Activated CD4-positive, alpha-beta T cell treated with anti-CD3 and anti-CD28 coated beads, Interleukin-2, amount 50 U/mL, for 4 hours (primary cell): ENCODE measurements at regions not wholly inside any gene's neighbourhood (a gene's known extent, or its start where the extent isn't known, plus 50 kb on each side); places are given as distances from the start of the nearest gene placed in this dataset.

Experiments
- DNase-seq, 2 experiments: peaks; one replicate each; pipeline ENCODE4 v3.0.0-alpha.2; 2020

GRCh38 chr1:193736507-193736906 is 550.1 kb upstream of the B3GALT2 start:
- DNase-seq: no peak

- DNase-seq: no peak
Measured at GRCh38 chr1:193733674-193734073, 547.3 kb upstream of the B3GALT2 start.

- DNase-seq: no peak
Measured at GRCh38 chr1:193730017-193730416, 543.6 kb upstream of the B3GALT2 start.

- no peak for DNase-seq
Measured at GRCh38 chr1:193729429-193729828, 543.0 kb upstream of the B3GALT2 start.

GRCh38 chr1:193727850-193728249 is 541.4 kb upstream of the B3GALT2 start:
- DNase-seq: no peak

- no peak for DNase-seq
Measured at GRCh38 chr1:193726722-193727121, 540.3 kb upstream of the B3GALT2 start.

GRCh38 chr1:193712392-193712791 is 526.0 kb upstream of the B3GALT2 start:
- no peak for DNase-seq

GRCh38 chr1:193709607-193710006 is 523.2 kb upstream of the B3GALT2 start:
- DNase-seq: no peak

GRCh38 chr1:193707271-193708021 is 521.0 kb upstream of the B3GALT2 start:
- no peak for DNase-seq

GRCh38 chr1:193706766-193707165 is 520.4 kb upstream of the B3GALT2 start:
- DNase-seq: no peak

GRCh38 chr1:193705554-193705981 is 519.2 kb upstream of the B3GALT2 start:
- no peak for DNase-seq

- no peak for DNase-seq
Measured at GRCh38 chr1:193703655-193704054, 517.2 kb upstream of the B3GALT2 start.

GRCh38 chr1:193703121-193703520 is 516.7 kb upstream of the B3GALT2 start:
- DNase-seq: no peak

GRCh38 chr1:193701759-193702158 is 515.3 kb upstream of the B3GALT2 start:
- no peak for DNase-seq

- no peak for DNase-seq
Measured at GRCh38 chr1:193700710-193701355, 514.4 kb upstream of the B3GALT2 start.

GRCh38 chr1:193699261-193699660 is 512.8 kb upstream of the B3GALT2 start:
- DNase-seq: no peak

- no peak for DNase-seq
Measured at GRCh38 chr1:193697776-193698175, 511.4 kb upstream of the B3GALT2 start.

GRCh38 chr1:193697115-193697762 is 510.8 kb upstream of the B3GALT2 start:
- DNase-seq: no peak

GRCh38 chr1:193694741-193695140 is 508.3 kb upstream of the B3GALT2 start:
- no peak for DNase-seq

GRCh38 chr1:193685986-193686385 is 499.6 kb upstream of the B3GALT2 start:
- no peak for DNase-seq

GRCh38 chr1:193681422-193681821 is 495.0 kb upstream of the B3GALT2 start:
- DNase-seq: no peak

GRCh38 chr1:193680924-193681316 is 494.5 kb upstream of the B3GALT2 start:
- DNase-seq: no peak

GRCh38 chr1:193680247-193680923 is 494.0 kb upstream of the B3GALT2 start:
- DNase-seq: no peak

GRCh38 chr1:193677874-193678273 is 491.5 kb upstream of the B3GALT2 start:
- no peak for DNase-seq
